Gastroesophageal sphincter (tissue), 4 donors: ENCODE measurements at regions not wholly inside any gene's neighbourhood (a gene's known extent, or its start where the extent isn't known, plus 50 kb on each side); places are given as distances from the start of the nearest gene placed in this dataset.

Experiments
- ATAC-seq: fragments of 150-250 bp; one replicate; pipeline ENCODE4 v1.9.1; 2016; ENCODE audit warnings: mild to moderate bottlenecking, moderate library complexity
- H3K27ac ChIP-seq, 4 donors: fragments of 200-600 bp; sonication (generic) in 3 of 4; 1 replicate in 3 of 4; 2 replicates in 1 of 4; pipeline ENCODE4 v1.5.1; 2016 to 2019
- H3K27me3 ChIP-seq: fragments of 200-600 bp; sonication (generic); one replicate; pipeline ENCODE4 v1.5.1; 2019
- H3K36me3 ChIP-seq, 2 donors: fragments of 200-600 bp; sonication (generic); one replicate each; pipeline ENCODE4 v1.5.1; 2019; ENCODE audit warnings: control low read depth in 1 of 2
- H3K4me1 ChIP-seq, 3 donors: fragments of 200-600 bp; sonication (generic); 1 replicate in 2 of 3; 2 replicates in 1 of 3; pipeline ENCODE4 v1.5.1; 2016 to 2019; ENCODE audit warnings: control low read depth in 2 of 3
- H3K4me3 ChIP-seq, 2 donors: fragments of 200-600 bp; sonication (generic); one replicate each; pipeline ENCODE4 v1.5.1; 2019; ENCODE audit warnings: mild to moderate bottlenecking in 1 of 2, moderate library complexity in 1 of 2
- H3K9me3 ChIP-seq, 3 donors: fragments of 200-600 bp; sonication (generic); one replicate each; pipeline ENCODE4 v1.5.1; 2017 to 2019; ENCODE audit warnings: control low read depth in 2 of 3
- EP300 ChIP-seq: sonication (generic); formaldehyde crosslinking; IDR thresholded peaks from one replicate; pipeline ENCODE4 v1.6.1; 2017; ENCODE audit warnings: antibody characterized with exemption, mild to moderate bottlenecking
- POLR2A ChIP-seq, 2 donors: fragments of 450-650 bp; IDR thresholded peaks; one replicate each; pipeline ENCODE4 v1.6.1; 2017; ENCODE audit warnings: antibody characterized with exemption in 2 of 2, mild to moderate bottlenecking in 2 of 2, moderate library complexity in 1 of 2
- POLR2AphosphoS5 ChIP-seq: sonication (generic); formaldehyde crosslinking; IDR thresholded peaks from one replicate; pipeline ENCODE4 v1.6.1; 2017; ENCODE audit warnings: antibody characterized with exemption
- WGBS, 2 donors: methylation state at CpG; one replicate each; pipeline ENCODE4 v1.1.5; 2018; ENCODE audit warnings: low coverage in 1 of 2; 5-methylcytosine and 5-hydroxymethylcytosine counted together
- TF ChIP-seq, protein P1 (sequence below), 4 experiments: fragments of 200-600 bp in 2 of 4; fragments of 450-650 bp in 2 of 4; sonication (generic) in 1 of 4; IDR thresholded peaks; one replicate each; pipeline ENCODE4 v1.5.1; 2017 to 2019; ENCODE audit warnings: antibody characterized with exemption in 4 of 4, mild to moderate bottlenecking in 2 of 4, moderate library complexity in 2 of 4

DNA sequence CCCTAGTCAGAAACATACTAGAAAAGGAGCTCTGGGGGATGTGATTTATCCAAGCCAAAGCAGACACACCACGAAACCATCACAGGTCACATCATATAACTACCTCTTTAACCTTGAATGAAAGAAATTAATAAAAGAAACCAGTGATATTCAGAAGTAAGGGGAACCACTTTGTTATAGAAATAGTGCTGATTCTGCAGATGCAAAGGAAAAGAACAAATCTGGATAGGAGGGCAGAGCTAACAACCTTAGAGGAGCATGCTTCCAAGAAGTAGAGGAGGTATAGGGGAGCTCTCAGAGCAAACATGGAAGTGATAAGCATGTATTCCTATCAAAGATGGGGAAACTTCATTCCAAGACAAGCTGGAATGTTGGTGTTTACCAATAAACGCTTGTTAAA, 117.0 kb upstream of the MDM1 start:
- no peak for ATAC-seq
- Histone ChIP-seq H3K27ac (no peak overlapping the region), H3K27me3 (no peaks in the 10 kb centered on the region), H3K4me1 (peaks cover 13 to 36% (median 19%) of the 10 kb centered on the region in 3 donors), H3K4me3 (no peak overlapping the region), H3K9me3 (no peaks in the 10 kb centered on the region), H3K36me3 (no peaks in the 10 kb centered on the region)
- 84 to 100% methylated on average over 2 of the region's 2 CpGs for WGBS, 2 donors
- TF ChIP-seq, protein P1, sequence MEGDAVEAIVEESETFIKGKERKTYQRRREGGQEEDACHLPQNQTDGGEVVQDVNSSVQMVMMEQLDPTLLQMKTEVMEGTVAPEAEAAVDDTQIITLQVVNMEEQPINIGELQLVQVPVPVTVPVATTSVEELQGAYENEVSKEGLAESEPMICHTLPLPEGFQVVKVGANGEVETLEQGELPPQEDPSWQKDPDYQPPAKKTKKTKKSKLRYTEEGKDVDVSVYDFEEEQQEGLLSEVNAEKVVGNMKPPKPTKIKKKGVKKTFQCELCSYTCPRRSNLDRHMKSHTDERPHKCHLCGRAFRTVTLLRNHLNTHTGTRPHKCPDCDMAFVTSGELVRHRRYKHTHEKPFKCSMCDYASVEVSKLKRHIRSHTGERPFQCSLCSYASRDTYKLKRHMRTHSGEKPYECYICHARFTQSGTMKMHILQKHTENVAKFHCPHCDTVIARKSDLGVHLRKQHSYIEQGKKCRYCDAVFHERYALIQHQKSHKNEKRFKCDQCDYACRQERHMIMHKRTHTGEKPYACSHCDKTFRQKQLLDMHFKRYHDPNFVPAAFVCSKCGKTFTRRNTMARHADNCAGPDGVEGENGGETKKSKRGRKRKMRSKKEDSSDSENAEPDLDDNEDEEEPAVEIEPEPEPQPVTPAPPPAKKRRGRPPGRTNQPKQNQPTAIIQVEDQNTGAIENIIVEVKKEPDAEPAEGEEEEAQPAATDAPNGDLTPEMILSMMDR (IDR thresholded peaks at IDR 0.05): no peak
- TF ChIP-seq POLR2AphosphoS5 (no peak), POLR2A (IDR thresholded peaks at IDR 0.05) (no peak), EP300 (no peak)

DNA sequence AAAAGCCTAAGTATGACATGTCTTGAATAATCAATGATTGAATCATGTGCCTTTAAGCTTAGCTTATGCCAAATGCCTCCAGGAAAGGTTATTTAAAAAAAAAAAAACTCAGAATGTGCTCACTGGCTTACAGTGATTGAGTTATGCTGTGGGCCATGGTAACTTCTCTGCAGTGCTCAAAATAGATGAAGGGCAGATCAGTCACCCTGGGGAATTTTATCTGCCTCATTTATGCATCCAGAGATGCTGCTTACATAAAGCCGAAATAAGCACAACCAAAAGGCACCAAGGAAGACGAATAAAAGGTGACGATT, 118.7 kb upstream of the MDM1 start:
- ATAC-seq: no peak
- 39% methylated on average over 3 of the region's 3 CpGs; no CpG with 5 or more reads in 1 of the 2 donors for WGBS, 2 donors
- H3K27me3 ChIP-seq: no peaks in the 10 kb centered on the region
- TF ChIP-seq POLR2AphosphoS5 (no peak), EP300 (no peak), POLR2A (IDR thresholded peaks at IDR 0.05) (no peak)
- TF ChIP-seq, protein P1 (IDR thresholded peaks at IDR 0.05): no peak
- H3K9me3 ChIP-seq: no peaks in the 10 kb centered on the region
- H3K4me3 ChIP-seq: no peak overlapping the region
- H3K27ac ChIP-seq: peak overlapping the region in 3 of 4 donors; percentile 8 to 59 (median 56)
- peaks cover 13 to 35% (median 20%) of the 10 kb centered on the region in 3 donors for H3K4me1 ChIP-seq
- no peaks in the 10 kb centered on the region for H3K36me3 ChIP-seq

DNA sequence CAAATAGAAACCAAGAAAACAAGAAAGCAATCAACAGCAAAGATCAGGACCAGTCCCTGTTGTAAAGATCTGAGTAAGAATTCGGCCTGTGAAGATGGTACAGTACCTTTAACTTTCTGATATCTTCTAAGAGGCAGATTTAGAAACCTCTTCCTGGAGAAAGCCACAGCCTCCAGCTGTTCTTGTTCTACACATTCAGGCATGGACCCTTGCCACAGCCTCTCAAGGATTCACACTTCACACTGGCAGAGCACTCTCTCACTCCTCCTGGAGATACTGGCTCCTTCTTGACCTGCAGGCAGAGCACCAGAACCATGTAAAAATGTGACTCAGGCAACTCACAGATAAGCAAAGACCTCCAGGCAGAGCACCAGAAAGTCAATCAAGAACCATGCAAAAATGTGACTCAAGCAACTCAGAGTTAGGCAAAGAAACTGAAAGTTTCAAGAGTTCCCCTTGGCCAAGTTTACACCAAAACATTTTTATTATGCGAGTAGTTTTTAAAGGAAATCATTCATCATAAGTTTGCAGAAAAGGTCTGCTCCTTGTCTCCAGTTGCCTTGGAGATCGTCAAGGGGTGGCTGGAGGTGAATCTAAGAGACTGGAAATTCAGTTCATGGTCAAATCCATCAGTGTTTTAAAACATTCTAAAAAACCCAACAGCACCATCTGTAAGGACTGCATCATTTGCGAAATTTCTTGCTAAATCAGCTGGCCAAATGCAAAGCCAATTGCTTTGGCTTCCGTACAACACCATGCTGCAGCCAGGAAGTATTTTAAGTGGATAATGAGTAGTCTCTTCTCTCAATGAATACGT, 119.3 kb upstream of the MDM1 start:
- peaks cover 13 to 29% (median 21%) of the 10 kb centered on the region in 3 donors for H3K4me1 ChIP-seq
- TF ChIP-seq POLR2A (IDR thresholded peaks at IDR 0.05) (no peak), POLR2AphosphoS5 (peak; percentile 68)
- H3K9me3 ChIP-seq: no peaks in the 10 kb centered on the region
- H3K27me3 ChIP-seq: no peaks in the 10 kb centered on the region
- H3K4me3 ChIP-seq: no peak overlapping the region
- peak overlapping the region; percentile 8 to 59 (median 40) for H3K27ac ChIP-seq
- peak; percentile 65 for ATAC-seq
- H3K36me3 ChIP-seq: no peaks in the 10 kb centered on the region
- WGBS, 2 donors: 17 to 21% methylated on average over 6 of the region's 6 CpGs

DNA sequence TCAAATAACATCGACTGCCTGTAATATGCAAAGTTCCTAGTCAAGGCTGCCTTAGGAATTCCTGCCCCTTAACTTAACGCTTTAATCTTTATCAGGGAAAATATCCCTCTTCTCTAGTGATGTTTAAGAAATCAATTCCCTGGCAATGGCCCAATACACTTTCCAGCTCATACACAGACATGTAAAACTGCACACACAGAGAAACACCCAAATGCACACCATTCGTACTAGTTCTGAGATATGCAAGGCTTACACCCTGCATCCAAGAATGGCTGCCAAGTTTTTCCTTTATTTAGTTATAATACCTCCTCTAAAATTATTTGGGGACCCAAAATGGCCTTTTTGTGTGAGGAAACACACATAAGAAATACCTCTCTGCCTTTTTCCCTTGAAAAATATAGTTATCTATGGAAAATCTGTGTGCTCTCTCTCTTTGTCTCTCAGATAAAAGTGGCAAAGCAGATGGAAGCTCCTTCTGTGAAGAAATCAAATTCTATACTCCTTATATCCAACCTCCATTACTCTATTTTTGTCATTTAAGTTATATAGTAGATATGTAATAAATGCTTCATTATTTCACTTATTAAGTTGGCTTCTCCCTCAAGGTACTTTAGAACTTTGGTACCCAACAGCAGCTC, 120.0 kb upstream of the MDM1 start:
- no peak for ATAC-seq
- no peaks in the 10 kb centered on the region for H3K27me3 ChIP-seq
- 13 to 18% methylated on average over 3 of the region's 3 CpGs for WGBS, 2 donors
- H3K27ac ChIP-seq: peak overlapping the region; percentile 8 to 59 (median 40)
- H3K4me3 ChIP-seq: no peak overlapping the region
- no peaks in the 10 kb centered on the region for H3K9me3 ChIP-seq
- no peaks in the 10 kb centered on the region for H3K36me3 ChIP-seq
- TF ChIP-seq EP300 (no peak), POLR2A (IDR thresholded peaks at IDR 0.05) (no peak), POLR2AphosphoS5 (no peak)
- peaks cover 13 to 26% (median 21%) of the 10 kb centered on the region in 3 donors for H3K4me1 ChIP-seq

DNA sequence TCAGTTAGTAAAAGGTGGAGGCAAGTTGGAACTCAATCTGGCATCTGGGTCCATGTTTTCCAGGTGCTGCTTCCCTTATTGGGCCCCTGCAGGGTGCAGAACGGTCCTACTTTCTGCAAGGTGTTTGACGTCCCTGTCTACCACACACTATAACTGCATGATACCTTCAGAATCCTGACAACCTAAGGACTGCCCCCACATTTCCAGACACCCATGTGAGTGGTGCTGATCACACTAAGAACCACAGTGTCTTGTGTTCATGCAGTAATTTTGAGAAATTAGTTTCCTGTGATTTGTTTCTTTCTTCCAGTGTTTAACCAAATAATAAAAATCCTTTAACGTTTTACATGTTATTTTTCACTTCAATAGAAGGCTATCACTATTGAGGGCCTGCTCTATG, 121.1 kb upstream of the MDM1 start:
- Histone ChIP-seq H3K27ac (no peak overlapping the region), H3K9me3 (no peaks in the 10 kb centered on the region), H3K27me3 (no peaks in the 10 kb centered on the region), H3K36me3 (no peaks in the 10 kb centered on the region), H3K4me3 (no peak overlapping the region), H3K4me1 (peaks cover 13 to 26% (median 21%) of the 10 kb centered on the region in 3 donors)
- TF ChIP-seq EP300: no peak
- TF ChIP-seq POLR2A (IDR thresholded peaks at IDR 0.05): no peak
- TF ChIP-seq, protein P1 (IDR thresholded peaks at IDR 0.05): no peak
- no peak for TF ChIP-seq POLR2AphosphoS5
- ATAC-seq: no peak
- 89 to 91% methylated on average over 2 to 3 of the region's 3 CpGs for WGBS, 2 donors
